Mucosa of descending colon (tissue), 3 donors: ENCODE measurements at regions not wholly inside any gene's neighbourhood (a gene's known extent, or its start where the extent isn't known, plus 50 kb on each side); places are given as distances from the start of the nearest gene placed in this dataset.
"Not testable (repeated sequence)": the region's sequence is repeated elsewhere in the genome, so short reads cannot be mapped to it uniquely, and the experiment has no call there.

Experiments
- ATAC-seq: fragments of 200-7000 bp; cut with Tn5 transposase; one replicate; pipeline ENCODE4 v1.9.1; 2020; ENCODE audit warnings: mild to moderate bottlenecking, moderate library complexity
- DNase-seq, 3 donors: peaks; one replicate each; pipeline ENCODE4 v3.0.0-alpha.2; 2020
- H3K36me3 ChIP-seq: fragments of 200-600 bp; one replicate; pipeline ENCODE4 v1.8.0; 2021; ENCODE audit warnings: low read depth, mild to moderate bottlenecking
- H3K4me1 ChIP-seq: fragments of 200-600 bp; one replicate; pipeline ENCODE4 v1.8.0; 2021; ENCODE audit warnings: low read depth, mild to moderate bottlenecking
- H3K4me3 ChIP-seq: fragments of 200-600 bp; one replicate; pipeline ENCODE4 v1.8.0; 2021; ENCODE audit warnings: mild to moderate bottlenecking
- H3K9me3 ChIP-seq: fragments of 200-600 bp; one replicate; pipeline ENCODE4 v1.8.0; 2021; ENCODE audit warnings: mild to moderate bottlenecking
- intact Hi-C, 2 donors: fragments of 100-400 bp; cut with DNase I in 1 of 2; cut with micrococcal nuclease in 1 of 2; formaldehyde crosslinking; loops; one replicate each; pipeline versions ENCODE4 v1.11.0 to v1.11.1; 2022; cut with DNase I, micrococcal nuclease
- TF ChIP-seq, protein P1 (sequence below): fragments of 200-600 bp; IDR thresholded peaks from one replicate; pipeline ENCODE4 v1.8.0; 2022; ENCODE audit warnings: antibody characterized with exemption, mild to moderate bottlenecking
- donor health status: DM: no; HTN: no; CAD: no; lungs with moderate emphysema.
- donor health status: DM: no; HTN: no; CAD: no.
- donor health status: DM: no; HTN: yes; CAD: no.

GRCh38 chr16:22710326-22710725, 103.6 kb upstream of the HS3ST2 start:
- H3K36me3 ChIP-seq = no peaks in the 10 kb centered on the region
- TF ChIP-seq, protein P1, sequence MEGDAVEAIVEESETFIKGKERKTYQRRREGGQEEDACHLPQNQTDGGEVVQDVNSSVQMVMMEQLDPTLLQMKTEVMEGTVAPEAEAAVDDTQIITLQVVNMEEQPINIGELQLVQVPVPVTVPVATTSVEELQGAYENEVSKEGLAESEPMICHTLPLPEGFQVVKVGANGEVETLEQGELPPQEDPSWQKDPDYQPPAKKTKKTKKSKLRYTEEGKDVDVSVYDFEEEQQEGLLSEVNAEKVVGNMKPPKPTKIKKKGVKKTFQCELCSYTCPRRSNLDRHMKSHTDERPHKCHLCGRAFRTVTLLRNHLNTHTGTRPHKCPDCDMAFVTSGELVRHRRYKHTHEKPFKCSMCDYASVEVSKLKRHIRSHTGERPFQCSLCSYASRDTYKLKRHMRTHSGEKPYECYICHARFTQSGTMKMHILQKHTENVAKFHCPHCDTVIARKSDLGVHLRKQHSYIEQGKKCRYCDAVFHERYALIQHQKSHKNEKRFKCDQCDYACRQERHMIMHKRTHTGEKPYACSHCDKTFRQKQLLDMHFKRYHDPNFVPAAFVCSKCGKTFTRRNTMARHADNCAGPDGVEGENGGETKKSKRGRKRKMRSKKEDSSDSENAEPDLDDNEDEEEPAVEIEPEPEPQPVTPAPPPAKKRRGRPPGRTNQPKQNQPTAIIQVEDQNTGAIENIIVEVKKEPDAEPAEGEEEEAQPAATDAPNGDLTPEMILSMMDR = no peak
- no peaks in the 10 kb centered on the region for H3K4me1 ChIP-seq
- intact Hi-C loops = no loop called here
- H3K9me3 ChIP-seq = peaks cover 26% of the 10 kb centered on the region
- DNase-seq (no peak), ATAC-seq (no peak)
- no peak overlapping the region for H3K4me3 ChIP-seq

DNA sequence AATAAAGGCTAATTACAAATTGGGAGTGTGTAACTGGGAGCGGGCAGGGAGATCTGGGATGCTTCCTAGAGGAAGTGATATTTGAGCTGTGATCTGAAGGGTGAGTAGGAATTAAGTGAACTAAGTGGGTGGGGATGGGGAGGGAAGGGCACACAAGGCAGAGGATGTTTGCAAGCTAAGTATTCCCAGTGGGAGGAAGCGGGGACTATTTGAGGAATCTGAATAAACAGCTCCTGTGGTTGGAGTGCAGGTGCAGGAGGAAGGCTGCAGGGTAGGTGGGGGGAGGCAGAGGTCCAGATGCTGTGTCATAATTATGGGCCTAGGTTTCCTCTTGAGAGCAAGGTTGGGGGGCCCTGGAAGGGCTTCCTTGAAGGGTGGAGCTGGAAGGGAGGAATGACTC, 102.1 kb upstream of the HS3ST2 start:
- Histone ChIP-seq H3K36me3 (no peaks in the 10 kb centered on the region), H3K4me3 (no peak overlapping the region), H3K9me3 (peaks cover 26% of the 10 kb centered on the region), H3K4me1 (no peaks in the 10 kb centered on the region)
- ATAC-seq (no peak), DNase-seq (no peak)
- TF ChIP-seq, protein P1 = no peak
- intact Hi-C loops = no loop called here

GRCh38 chr16:22712471-22712870, 101.5 kb upstream of the HS3ST2 start:
- ATAC-seq (no peak), DNase-seq (no peak)
- no peaks in the 10 kb centered on the region for H3K36me3 ChIP-seq
- no peaks in the 10 kb centered on the region for H3K4me1 ChIP-seq
- H3K9me3 ChIP-seq = peaks cover 26% of the 10 kb centered on the region
- intact Hi-C loops = no loop called here
- no peak overlapping the region for H3K4me3 ChIP-seq
- TF ChIP-seq, protein P1 = no peak

- H3K4me1 ChIP-seq, DNase-seq, ATAC-seq, H3K4me3 ChIP-seq, H3K36me3 ChIP-seq, intact Hi-C loops, H3K9me3 ChIP-seq: not testable (repeated sequence)
Observed at GRCh38 chr16:22718598-22718997, 95.4 kb upstream of the HS3ST2 start.

DNA sequence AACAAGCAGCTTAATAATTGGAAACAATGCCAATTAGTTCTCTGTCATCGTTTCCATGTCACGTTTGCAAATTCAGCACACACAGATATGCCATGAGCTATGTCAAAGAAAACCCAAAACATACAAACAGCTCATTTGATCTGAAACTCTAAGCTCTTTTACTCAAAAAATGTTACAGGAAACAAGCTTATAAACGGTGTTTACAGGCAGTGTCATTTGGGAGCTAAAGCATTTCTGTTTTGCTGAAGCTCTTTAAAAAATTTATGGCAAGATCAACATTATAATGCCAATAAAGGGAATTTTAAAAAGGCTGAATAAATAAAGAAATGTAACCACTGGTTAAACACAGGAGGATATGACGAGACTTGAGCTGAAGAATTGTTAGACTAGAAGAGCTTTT, 94.0 kb upstream of the HS3ST2 start:
- no peak for ATAC-seq
- TF ChIP-seq, protein P1 = no peak
- intact Hi-C loops = no loop called here

DNA sequence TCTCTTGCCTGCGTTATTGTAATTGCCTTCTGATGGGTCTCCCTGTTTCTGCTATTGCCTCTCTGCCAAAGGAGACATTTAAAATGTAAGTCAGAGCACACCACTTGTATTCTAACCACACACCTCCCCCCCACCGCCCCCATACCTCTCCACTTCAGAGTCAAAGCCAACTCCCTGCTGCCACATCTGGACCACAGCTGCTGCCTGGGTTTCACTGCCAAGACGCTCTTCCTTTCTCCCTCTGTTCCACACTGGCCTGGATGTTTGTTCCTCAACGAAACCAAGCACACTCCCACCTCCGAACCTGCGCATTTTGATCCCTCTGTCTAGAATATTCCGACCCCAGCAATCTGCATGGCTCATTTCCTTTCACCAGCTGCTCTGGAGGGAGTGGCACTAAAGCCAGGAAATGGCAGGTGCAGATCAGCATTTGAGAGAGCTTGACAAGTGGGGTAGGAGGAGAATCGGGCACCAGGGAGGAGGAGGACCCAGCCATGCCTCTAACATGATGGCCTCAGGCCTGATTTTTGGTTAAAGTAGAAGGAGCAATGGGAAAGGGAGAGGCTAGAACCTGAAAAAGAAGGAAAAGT, 92.4 kb upstream of the HS3ST2 start:
- TF ChIP-seq, protein P1 = no peak
- DNase-seq = no peak
- Histone ChIP-seq H3K4me1 (no peaks in the 10 kb centered on the region), H3K36me3 (no peaks in the 10 kb centered on the region), H3K4me3 (no peak overlapping the region), H3K9me3 (no peaks in the 10 kb centered on the region)
- peak; percentile 33 for ATAC-seq
- intact Hi-C loops = no loop called here

More for the DNA sequence above, 94.0 kb upstream of the HS3ST2 start:
- H3K4me3 ChIP-seq = no peak overlapping the region
- no peaks in the 10 kb centered on the region for H3K4me1 ChIP-seq
- H3K36me3 ChIP-seq = no peaks in the 10 kb centered on the region
- no peaks in the 10 kb centered on the region for H3K9me3 ChIP-seq
- no peak for DNase-seq

DNA sequence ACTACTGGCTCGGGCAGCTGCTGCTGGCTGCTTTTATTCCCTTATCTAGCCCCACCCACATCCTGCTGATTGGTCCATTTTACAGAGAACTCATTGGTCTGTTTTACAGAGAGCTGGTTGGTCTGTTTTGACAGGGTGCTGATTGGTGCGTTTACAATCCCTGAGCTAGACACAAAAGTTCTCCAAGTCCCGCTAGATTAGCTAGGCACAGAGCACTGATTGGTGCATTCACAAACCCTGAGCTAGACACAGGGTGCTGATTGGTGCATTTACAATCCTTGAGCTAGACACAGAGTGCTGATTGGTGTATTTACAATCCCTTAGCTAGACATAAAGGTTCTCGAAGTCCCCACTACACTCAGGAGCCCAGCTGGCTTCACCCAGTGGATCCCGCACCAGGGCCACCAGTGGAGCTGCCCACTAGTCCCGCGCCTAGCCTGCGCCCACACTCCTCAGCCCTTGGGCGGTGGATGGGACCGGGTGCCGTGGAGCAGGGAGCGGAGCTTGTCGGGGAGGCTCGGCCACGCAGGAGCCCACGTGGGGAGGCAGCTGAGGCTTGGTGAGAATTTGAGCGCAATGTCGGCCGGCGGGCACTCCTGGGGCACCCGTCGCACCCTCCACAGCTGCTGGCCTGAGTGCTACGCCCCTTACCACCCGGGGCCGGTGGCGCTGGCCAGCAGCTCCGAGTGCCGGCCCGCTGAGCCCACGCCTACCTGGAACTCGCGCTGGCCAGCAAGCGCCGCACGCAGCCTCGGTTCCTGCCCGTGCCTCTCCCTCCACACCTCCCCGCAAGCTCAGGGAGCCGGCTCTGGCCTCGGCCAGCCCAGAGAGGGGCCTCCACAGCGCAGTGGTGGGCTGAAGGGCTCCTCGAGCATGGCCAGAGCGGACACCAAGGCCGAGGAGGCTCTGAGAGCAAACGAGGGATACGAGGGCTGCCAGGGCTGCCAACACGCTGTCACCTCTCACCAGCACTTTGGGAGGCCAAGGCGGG, 91.1 kb upstream of the HS3ST2 start:
- peak in 1 of 3 donors; percentile 40 for DNase-seq
- H3K36me3 ChIP-seq, H3K4me3 ChIP-seq, H3K4me1 ChIP-seq, H3K9me3 ChIP-seq, ATAC-seq, intact Hi-C loops: not testable (repeated sequence)
